Keratinocyte (primary cell): ENCODE measurements at regions not wholly inside any gene's neighbourhood (a gene's known extent, or its start where the extent isn't known, plus 50 kb on each side); places are given as distances from the start of the nearest gene placed in this dataset.

Experiments
- DNase-seq: peaks from one replicate; pipeline ENCODE4 v3.0.0-alpha.2; 2011; ENCODE audit warnings: low read depth, missing footprints, low spot score
- FAIRE-seq: peaks from 2 replicates; lab custom pipeline; 2011; peaks lifted over from hg19 to GRCh38; lab: Jason Lieb, UNC
- H2AFZ ChIP-seq: 2 replicates; pipeline ENCODE4 v1.6.0; 2012; ENCODE audit warnings: low read length, control low read depth, inconsistent platforms; ENCODE audit not compliant: control insufficient read depth
- H3K27ac ChIP-seq: 2 replicates; pipeline ENCODE4 v1.5.1; 2011; ENCODE audit warnings: low read length; ENCODE audit not compliant: control insufficient read depth, insufficient read depth
- H3K27me3 ChIP-seq: 3 replicates; pipeline ENCODE4 v1.6.0; 2011; ENCODE audit warnings: low read length; ENCODE audit not compliant: control insufficient read depth, insufficient read depth; ENCODE audit errors: extremely low read depth
- H3K36me3 ChIP-seq, 2 experiments: 2 replicates in 1 of 2; 3 replicates in 1 of 2; pipeline ENCODE4 v1.5.1; 2011; ENCODE audit warnings: low read length in 2 of 2, mild to moderate bottlenecking in 1 of 2; ENCODE audit not compliant: control insufficient read depth in 2 of 2, insufficient read depth in 2 of 2; ENCODE audit errors: extremely low read depth in 1 of 2
- H3K4me1 ChIP-seq: 3 replicates; pipeline ENCODE4 v1.5.1; 2011; ENCODE audit warnings: low read length; ENCODE audit not compliant: control insufficient read depth, insufficient read depth; ENCODE audit errors: extremely low read depth
- H3K4me2 ChIP-seq: 3 replicates; pipeline ENCODE4 v1.6.0; 2011; ENCODE audit warnings: low read depth, low read length; ENCODE audit not compliant: control insufficient read depth, insufficient read depth; ENCODE audit errors: extremely low read depth
- H3K4me3 ChIP-seq, 3 experiments: fragments of 200-600 bp in 1 of 3; sonication (generic) in 1 of 3; 2 replicates in 2 of 3; 3 replicates in 1 of 3; pipeline ENCODE4 v1.5.1; 2011 to 2016; ENCODE audit warnings: low read length in 3 of 3, mild to moderate bottlenecking in 3 of 3, control low read depth in 2 of 3, inconsistent platforms in 1 of 3, low read depth in 1 of 3, mixed read lengths in 1 of 3, mixed run types in 1 of 3, moderate library complexity in 1 of 3; ENCODE audit not compliant: control insufficient read depth in 2 of 3, insufficient read depth in 2 of 3; ENCODE audit errors: extremely low read depth in 1 of 3
- H3K79me2 ChIP-seq: 2 replicates; pipeline ENCODE4 v1.6.0; 2012; ENCODE audit warnings: low read length; ENCODE audit not compliant: control insufficient read depth, insufficient read depth
- H3K9ac ChIP-seq: 3 replicates; pipeline ENCODE4 v1.6.0; 2011; ENCODE audit warnings: low read length; ENCODE audit not compliant: control insufficient read depth, insufficient read depth; ENCODE audit errors: extremely low read depth
- H3K9me1 ChIP-seq: 3 replicates; pipeline ENCODE4 v1.6.0; 2011; ENCODE audit warnings: low read length; ENCODE audit not compliant: control insufficient read depth, insufficient read depth; ENCODE audit errors: extremely low read depth
- H3K9me3 ChIP-seq: 2 replicates; pipeline ENCODE4 v1.5.1; 2012; ENCODE audit warnings: low read depth, low read length; ENCODE audit not compliant: control insufficient read depth
- H4K20me1 ChIP-seq: 3 replicates; pipeline ENCODE4 v1.6.0; 2011; ENCODE audit warnings: low read length; ENCODE audit not compliant: control insufficient read depth, insufficient read depth; ENCODE audit errors: extremely low read depth
- CTCF ChIP-seq, 3 experiments: IDR thresholded peaks in 1 of 3; conservative IDR thresholded peaks in 1 of 3; optimal IDR thresholded peaks in 1 of 3; 2 replicates in 2 of 3; 3 replicates in 1 of 3; pipeline versions ENCODE3 to v1.5.1; 2011; ENCODE audit warnings: low read length in 3 of 3, mild to moderate bottlenecking in 3 of 3, moderate library complexity in 2 of 3, control low read depth in 1 of 3, inconsistent platforms in 1 of 3; ENCODE audit not compliant: insufficient read depth in 2 of 3; ENCODE audit errors: extremely low read depth in 1 of 3
- EZH2 ChIP-seq: IDR thresholded peaks from one replicate; pipeline ENCODE4 v1.6.1; 2012; ENCODE audit warnings: inconsistent platforms, mild to moderate bottlenecking, low read length, moderate library complexity
- dilution Hi-C: fragments of 300-500 bp; cut with MboI; formaldehyde crosslinking; loops from one replicate; pipeline ENCODE4 v1.7.0; 2020; ENCODE audit warnings: low sequenced_read_pairs; ENCODE audit not compliant: extremely low pct_ligation_motif_present

DNA sequence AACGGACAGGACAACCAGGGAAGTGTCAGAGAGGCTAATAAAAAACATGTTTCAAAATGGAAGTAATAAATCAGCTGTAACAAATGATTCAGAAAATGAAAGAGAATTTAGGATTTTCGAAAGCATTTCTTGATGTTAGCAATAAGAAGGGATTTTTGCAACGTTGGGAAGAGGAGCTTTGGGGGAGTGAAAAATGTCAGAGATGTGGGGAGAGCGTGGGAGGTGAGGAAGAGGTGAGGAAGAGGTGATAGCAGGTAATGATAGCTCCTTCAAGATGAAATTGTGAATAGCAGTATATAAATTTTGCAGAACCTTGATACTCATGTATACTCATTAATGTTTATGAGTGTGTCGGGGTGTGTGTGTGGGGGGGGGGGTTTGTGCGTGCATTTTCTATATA, 76.2 kb upstream of the COX10 start:
- Histone ChIP-seq H4K20me1 (no peaks in the 10 kb centered on the region), H3K4me3 (no peak overlapping the region), H3K9me1 (no peaks in the 10 kb centered on the region), H2AFZ (no peak overlapping the region), H3K4me1 (no peaks in the 10 kb centered on the region), H3K27ac (no peak overlapping the region), H3K79me2 (no peaks in the 10 kb centered on the region), H3K27me3 (no peaks in the 10 kb centered on the region), H3K36me3 (no peaks in the 10 kb centered on the region), H3K9ac (no peak overlapping the region), H3K9me3 (no peaks in the 10 kb centered on the region), H3K4me2 (no peak overlapping the region)
- FAIRE-seq (no peak), DNase-seq (no peak)
- dilution Hi-C loops, result no loop called here
- no peak for TF ChIP-seq EZH2
- TF ChIP-seq CTCF (optimal IDR thresholded peaks at IDR 0.05 in 1 of 3, IDR thresholded peaks at IDR 0.05 in 1 of 3, conservative IDR thresholded peaks at IDR 0.05 in 1 of 3; ENCODE audit: extremely low read depth in 1 of 3, insufficient read depth in 2 of 3, low read length in 3 of 3), result no peak

DNA sequence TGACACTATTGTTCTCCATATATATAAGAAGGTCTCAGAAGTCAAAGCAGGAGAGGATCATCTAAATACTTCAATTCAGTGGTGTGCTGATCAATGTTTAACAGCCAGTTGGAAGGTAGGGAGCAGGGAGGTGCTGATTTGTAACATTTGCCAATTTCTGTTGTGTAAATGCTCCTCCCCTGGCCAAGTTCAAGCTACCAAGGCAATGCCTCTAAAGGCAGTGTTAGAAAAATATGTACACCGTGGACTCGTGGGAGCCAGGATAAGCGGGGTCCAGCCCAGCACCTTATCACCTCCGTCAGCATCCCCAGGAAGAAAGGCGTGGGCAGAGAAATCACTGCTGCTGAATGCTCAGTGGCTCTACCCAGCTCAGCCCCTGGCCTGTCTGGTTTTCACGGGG, 75.3 kb upstream of the COX10 start:
- no peaks in the 10 kb centered on the region for H3K4me1 ChIP-seq
- no peak overlapping the region for H3K4me3 ChIP-seq
- no peak overlapping the region for H3K27ac ChIP-seq
- no peaks in the 10 kb centered on the region for H3K79me2 ChIP-seq
- H3K36me3 ChIP-seq, result no peaks in the 10 kb centered on the region
- H2AFZ ChIP-seq, result no peak overlapping the region
- H3K9ac ChIP-seq, result no peak overlapping the region
- no peaks in the 10 kb centered on the region for H3K9me3 ChIP-seq
- H3K4me2 ChIP-seq, result no peak overlapping the region
- no peaks in the 10 kb centered on the region for H3K27me3 ChIP-seq
- H3K9me1 ChIP-seq, result no peaks in the 10 kb centered on the region
- dilution Hi-C loops, result no loop called here
- FAIRE-seq (no peak), DNase-seq (no peak)
- TF ChIP-seq EZH2 (no peak), CTCF (optimal IDR thresholded peaks at IDR 0.05 in 1 of 3, IDR thresholded peaks at IDR 0.05 in 1 of 3, conservative IDR thresholded peaks at IDR 0.05 in 1 of 3; ENCODE audit: extremely low read depth in 1 of 3, insufficient read depth in 2 of 3, low read length in 3 of 3) (no peak)
- H4K20me1 ChIP-seq, result no peaks in the 10 kb centered on the region
